ENCODE measurements at regions not wholly inside any gene's neighbourhood (a gene's known extent, or its start where the extent isn't known, plus 50 kb on each side); places are given as distances from the start of the nearest gene placed in this dataset.

DNA sequence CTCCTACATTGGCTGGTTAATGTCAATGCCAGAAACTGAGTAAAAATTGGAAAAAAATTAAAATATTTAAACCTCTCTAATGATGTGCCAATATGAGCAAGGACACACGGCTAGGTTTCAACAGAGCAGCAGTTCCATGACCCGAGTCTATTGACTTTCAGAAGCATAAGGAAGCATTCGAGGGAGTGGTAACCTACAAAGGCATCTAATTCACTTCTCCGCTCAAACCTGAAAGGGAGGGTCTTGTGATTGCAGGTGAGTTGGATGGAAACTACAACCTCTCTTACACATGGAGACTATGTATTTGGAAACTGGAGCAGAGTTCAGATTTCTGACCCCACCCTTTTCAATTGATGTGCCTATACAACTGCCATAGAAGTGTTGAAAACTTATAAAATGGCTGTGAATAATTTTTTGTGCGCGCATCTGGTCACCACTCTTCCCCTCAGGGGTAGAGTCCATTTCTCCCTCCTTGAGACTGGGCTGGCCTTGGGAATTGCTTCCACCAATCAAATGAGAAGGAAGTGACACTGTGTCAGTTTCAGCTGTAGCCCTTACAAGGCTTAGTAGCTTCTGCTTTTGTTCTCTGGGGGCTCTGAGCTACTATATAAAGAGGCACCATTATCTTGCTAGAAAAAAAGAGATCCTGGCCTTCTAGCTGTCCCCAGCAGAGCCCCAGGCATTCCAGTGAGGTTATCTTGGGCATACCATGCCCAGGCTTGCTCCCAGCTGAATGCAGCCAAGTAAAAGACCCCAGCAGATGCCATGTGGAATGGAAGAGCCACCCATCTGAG, 278.0 kb downstream of the EPHA4 start:
- Histone ChIP-seq H2AFZ (ENCODE audit: low read length) (peak overlapping the region; percentile 23), H3K23me2 (ENCODE audit: insufficient read length, low read depth, low read length, poor library complexity, severe bottlenecking) (no peaks in the 10 kb centered on the region), H2AK5ac (ENCODE audit: insufficient read length, low read length) (no peak overlapping the region), H3K56ac (ENCODE audit: insufficient read length, low read depth, low read length) (no peak overlapping the region), H3K79me2 (ENCODE audit: insufficient read depth, low read length) (no peaks in the 10 kb centered on the region), H3K9me3 (ENCODE audit: control insufficient read depth, low read depth, low read length) (no peaks in the 10 kb centered on the region), H4K20me1 (ENCODE audit: control insufficient read depth, insufficient read depth, insufficient read length) (no peaks in the 10 kb centered on the region), H2BK20ac (ENCODE audit: low read depth, low read length, poor library complexity, severe bottlenecking) (no peak overlapping the region), H3K4me1 (ENCODE audit: insufficient read depth, low read length) (no peaks in the 10 kb centered on the region), H4K8ac (replicated peaks; ENCODE audit: insufficient read length, low read depth, low read length) (no peak overlapping the region), H2BK15ac (ENCODE audit: low read depth, low read length) (no peak overlapping the region), H3T11ph (ENCODE audit: low read length) (no peak overlapping the region), H3K4ac (ENCODE audit: low read depth, low read length) (no peak overlapping the region), H2BK12ac (ENCODE audit: insufficient read length, low read depth, low read length) (no peak overlapping the region), H3K27me3 (ENCODE audit: insufficient read depth, low read length) (no peaks in the 10 kb centered on the region), H3K27ac (ENCODE audit: insufficient read length, low read depth, low read length) (no peak overlapping the region), H3K4me2 (ENCODE audit: insufficient read depth, insufficient read length, low read length) (no peak overlapping the region), H2BK5ac (ENCODE audit: insufficient read length, low read length) (no peak overlapping the region), H2BK120ac (ENCODE audit: low read depth, low read length, poor library complexity, severe bottlenecking) (no peak overlapping the region), H3K23ac (ENCODE audit: insufficient read length, low read depth, low read length) (no peak overlapping the region), H3K14ac (ENCODE audit: insufficient read depth, low read length) (no peak overlapping the region), H3K9ac (ENCODE audit: extremely low read depth, insufficient read length, low read length) (no peak overlapping the region), H4K5ac (ENCODE audit: insufficient read length, low read depth, low read length) (no peak overlapping the region), H4K91ac (ENCODE audit: insufficient read length, low read depth, low read length) (no peak overlapping the region), H3K79me1 (ENCODE audit: insufficient read depth, low read depth, low read length, poor library complexity, severe bottlenecking) (no peaks in the 10 kb centered on the region), H3K18ac (ENCODE audit: insufficient read length, low read depth, low read length) (no peak overlapping the region)
- TF ChIP-seq, protein P1, sequence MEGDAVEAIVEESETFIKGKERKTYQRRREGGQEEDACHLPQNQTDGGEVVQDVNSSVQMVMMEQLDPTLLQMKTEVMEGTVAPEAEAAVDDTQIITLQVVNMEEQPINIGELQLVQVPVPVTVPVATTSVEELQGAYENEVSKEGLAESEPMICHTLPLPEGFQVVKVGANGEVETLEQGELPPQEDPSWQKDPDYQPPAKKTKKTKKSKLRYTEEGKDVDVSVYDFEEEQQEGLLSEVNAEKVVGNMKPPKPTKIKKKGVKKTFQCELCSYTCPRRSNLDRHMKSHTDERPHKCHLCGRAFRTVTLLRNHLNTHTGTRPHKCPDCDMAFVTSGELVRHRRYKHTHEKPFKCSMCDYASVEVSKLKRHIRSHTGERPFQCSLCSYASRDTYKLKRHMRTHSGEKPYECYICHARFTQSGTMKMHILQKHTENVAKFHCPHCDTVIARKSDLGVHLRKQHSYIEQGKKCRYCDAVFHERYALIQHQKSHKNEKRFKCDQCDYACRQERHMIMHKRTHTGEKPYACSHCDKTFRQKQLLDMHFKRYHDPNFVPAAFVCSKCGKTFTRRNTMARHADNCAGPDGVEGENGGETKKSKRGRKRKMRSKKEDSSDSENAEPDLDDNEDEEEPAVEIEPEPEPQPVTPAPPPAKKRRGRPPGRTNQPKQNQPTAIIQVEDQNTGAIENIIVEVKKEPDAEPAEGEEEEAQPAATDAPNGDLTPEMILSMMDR (conservative IDR thresholded peaks at IDR 0.05): no peak
- Mint-ChIP-seq H3K9me3 (no peaks in the 10 kb centered on the region), H3K4me3 (no peak overlapping the region), H3K36me3 (ENCODE audit: insufficient read depth in 1 of 3, low read depth in 3 of 3) (no peaks in the 10 kb centered on the region), H3K4me1 (peaks cover 10 to 17% of the 10 kb centered on the region in 2 experiments), H3K27me3 (ENCODE audit: low read depth) (no peaks in the 10 kb centered on the region), H3K27ac (peak overlapping the region in 1 of 3 experiments; percentile 65; a peak in 1 of 7 replicates)
- no CpG with 5 or more reads among the region's 6 CpGs for WGBS (ENCODE audit: extremely low coverage, insufficient read length, low lambda C conversion rate)
- no peak for DNase-seq
